ENCODE measurements at regions not wholly inside any gene's neighbourhood (a gene's known extent, or its start where the extent isn't known, plus 50 kb on each side); places are given as distances from the start of the nearest gene placed in this dataset.

DNA sequence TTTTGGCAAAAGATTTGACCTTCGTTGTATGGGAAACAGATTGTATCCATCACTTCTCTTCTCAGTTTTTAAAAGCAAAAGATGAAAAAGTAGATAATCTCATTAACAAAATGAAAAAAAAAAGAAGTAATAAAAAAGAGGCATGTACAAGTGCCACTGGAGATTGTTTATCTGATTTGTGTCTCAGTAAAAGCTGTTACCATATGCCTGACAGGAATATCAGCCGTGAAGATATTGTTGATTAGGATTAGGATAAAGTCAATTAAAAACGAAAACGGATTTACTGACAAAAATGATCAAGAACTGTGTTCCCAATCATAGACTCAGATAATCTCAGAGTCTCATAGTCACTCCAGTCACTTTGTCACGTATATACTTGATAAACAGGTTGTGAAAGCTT is 842.1 kb upstream of the SLC10A2 start:
- BruUV-seq (replicated peaks): no TSS peak
- POLR2A ChIA-PET (ENCODE audit: unreplicated experiment): no interaction called here
- intact Hi-C loops (cut with micrococcal nuclease): no loop called here

DNA sequence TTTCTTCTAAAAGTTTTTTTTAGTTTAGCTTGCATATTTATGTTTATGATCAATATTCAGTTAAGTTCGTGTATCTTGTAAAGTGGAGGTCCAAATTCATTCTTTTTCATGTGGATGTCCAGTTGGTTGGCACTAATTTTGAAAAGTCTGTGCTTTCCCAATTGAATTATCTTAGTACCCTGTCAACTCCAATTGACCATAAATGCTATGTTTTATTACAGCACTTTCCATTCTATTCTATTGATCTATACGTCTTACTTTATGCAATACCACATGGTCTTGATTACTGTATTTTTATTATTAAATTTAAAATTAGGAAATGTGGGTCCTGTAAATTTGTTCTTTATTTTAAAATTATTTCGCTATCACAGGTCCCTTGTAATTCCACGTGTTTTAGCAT is 837.6 kb upstream of the SLC10A2 start:
- H3K9me3 ChIP-seq (ENCODE audit: low read length): no peaks in the 10 kb centered on the region
- CTCF ChIA-PET: no interaction called here
- H3K27ac ChIP-seq (ENCODE audit: low read length): no peak overlapping the region
- POLR2A ChIA-PET (ENCODE audit: unreplicated experiment): no interaction called here
- no peak for TF ChIP-seq EZH2phosphoT487 (IDR thresholded peaks at IDR 0.05; ENCODE audit: borderline replicate concordance, low read length)
- TF ChIP-seq EZH2 (IDR thresholded peaks at IDR 0.05; ENCODE audit: low read length, unreplicated experiment): no peak
- TF ChIP-seq, protein P1, sequence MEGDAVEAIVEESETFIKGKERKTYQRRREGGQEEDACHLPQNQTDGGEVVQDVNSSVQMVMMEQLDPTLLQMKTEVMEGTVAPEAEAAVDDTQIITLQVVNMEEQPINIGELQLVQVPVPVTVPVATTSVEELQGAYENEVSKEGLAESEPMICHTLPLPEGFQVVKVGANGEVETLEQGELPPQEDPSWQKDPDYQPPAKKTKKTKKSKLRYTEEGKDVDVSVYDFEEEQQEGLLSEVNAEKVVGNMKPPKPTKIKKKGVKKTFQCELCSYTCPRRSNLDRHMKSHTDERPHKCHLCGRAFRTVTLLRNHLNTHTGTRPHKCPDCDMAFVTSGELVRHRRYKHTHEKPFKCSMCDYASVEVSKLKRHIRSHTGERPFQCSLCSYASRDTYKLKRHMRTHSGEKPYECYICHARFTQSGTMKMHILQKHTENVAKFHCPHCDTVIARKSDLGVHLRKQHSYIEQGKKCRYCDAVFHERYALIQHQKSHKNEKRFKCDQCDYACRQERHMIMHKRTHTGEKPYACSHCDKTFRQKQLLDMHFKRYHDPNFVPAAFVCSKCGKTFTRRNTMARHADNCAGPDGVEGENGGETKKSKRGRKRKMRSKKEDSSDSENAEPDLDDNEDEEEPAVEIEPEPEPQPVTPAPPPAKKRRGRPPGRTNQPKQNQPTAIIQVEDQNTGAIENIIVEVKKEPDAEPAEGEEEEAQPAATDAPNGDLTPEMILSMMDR (conservative IDR thresholded peaks at IDR 0.05; ENCODE audit: low read depth, low read length): no peak
- H3K9ac ChIP-seq (ENCODE audit: low read length): no peak overlapping the region
- H3K27me3 ChIP-seq (ENCODE audit: low read length): no peaks in the 10 kb centered on the region
- no peak overlapping the region for H3K4me2 ChIP-seq (ENCODE audit: low read length)
- no TSS peak for BruUV-seq (replicated peaks)
- no peaks in the 10 kb centered on the region for H3K79me2 ChIP-seq (ENCODE audit: low read length)
- no peak overlapping the region for H3K4me3 ChIP-seq (ENCODE audit: low read length)
- H3K36me3 ChIP-seq (ENCODE audit: low read depth, low read length): no peaks in the 10 kb centered on the region
- H3K4me1 ChIP-seq (ENCODE audit: insufficient read depth, low read length): no peaks in the 10 kb centered on the region
- intact Hi-C loops (cut with micrococcal nuclease): no loop called here
- H2AFZ ChIP-seq (ENCODE audit: low read length): no peak overlapping the region
- H4K20me1 ChIP-seq (ENCODE audit: low read length): no peaks in the 10 kb centered on the region
- H3K9me2 ChIP-seq (replicated peaks; ENCODE audit: low read length): no peaks in the 10 kb centered on the region
- no peaks in the 10 kb centered on the region for H3F3A ChIP-seq (ENCODE audit: low read length, unreplicated experiment)
- ATAC-seq (no peak), DNase-seq (no peak)

More for the DNA sequence above, 842.1 kb upstream of the SLC10A2 start:
- no peaks in the 10 kb centered on the region for H3F3A ChIP-seq (ENCODE audit: low read length, unreplicated experiment)
- no peaks in the 10 kb centered on the region for H3K9me2 ChIP-seq (replicated peaks; ENCODE audit: low read length)
- no peaks in the 10 kb centered on the region for H3K27me3 ChIP-seq (ENCODE audit: low read length)
- H2AFZ ChIP-seq (ENCODE audit: low read length): no peak overlapping the region
- H3K4me3 ChIP-seq (ENCODE audit: low read length): no peak overlapping the region
- no peak overlapping the region for H3K9ac ChIP-seq (ENCODE audit: low read length)
- H3K4me2 ChIP-seq (ENCODE audit: low read length): no peak overlapping the region
- H3K27ac ChIP-seq (ENCODE audit: low read length): no peak overlapping the region
- DNase-seq: no peak
- no peaks in the 10 kb centered on the region for H3K79me2 ChIP-seq (ENCODE audit: low read length)
- TF ChIP-seq, protein P1 (conservative IDR thresholded peaks at IDR 0.05; ENCODE audit: low read depth, low read length): no peak
- no peak for TF ChIP-seq EZH2 (IDR thresholded peaks at IDR 0.05; ENCODE audit: low read length, unreplicated experiment)
- no peak for TF ChIP-seq EZH2phosphoT487 (IDR thresholded peaks at IDR 0.05; ENCODE audit: borderline replicate concordance, low read length)
- no peaks in the 10 kb centered on the region for H3K9me3 ChIP-seq (ENCODE audit: low read length)
- H3K4me1 ChIP-seq (ENCODE audit: insufficient read depth, low read length): no peaks in the 10 kb centered on the region
- no peaks in the 10 kb centered on the region for H4K20me1 ChIP-seq (ENCODE audit: low read length)
- no peak for ATAC-seq
- CTCF ChIA-PET: no interaction called here
- H3K36me3 ChIP-seq (ENCODE audit: low read depth, low read length): no peaks in the 10 kb centered on the region

DNA sequence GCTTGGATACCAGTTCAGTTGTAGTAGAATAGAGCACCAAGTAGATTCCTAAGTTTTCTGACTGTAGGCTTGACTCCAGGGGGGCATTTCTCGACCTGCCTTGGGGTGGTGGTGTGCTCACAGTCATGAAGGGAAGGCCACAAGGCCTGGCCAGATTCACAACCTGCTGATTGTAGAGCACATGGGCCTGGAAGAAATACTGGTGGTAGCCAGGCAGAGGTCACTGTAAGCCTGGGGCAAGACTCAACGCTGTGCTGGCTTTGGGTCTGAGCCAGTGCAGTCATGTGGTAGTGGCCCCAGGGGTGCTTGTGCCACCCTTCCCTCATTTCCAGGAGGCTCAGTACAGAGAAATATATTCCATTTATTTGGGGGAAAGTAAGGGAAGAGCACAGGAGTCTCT is 832.3 kb upstream of the SLC10A2 start:
- ChIA-PET POLR2A (ENCODE audit: unreplicated experiment) (no interaction called here), CTCF (no interaction called here)
- H3K9ac ChIP-seq (ENCODE audit: low read length): no peak overlapping the region
- no peaks in the 10 kb centered on the region for H3K9me2 ChIP-seq (replicated peaks; ENCODE audit: low read length)
- no peak overlapping the region for H3K27ac ChIP-seq (ENCODE audit: low read length)
- H4K20me1 ChIP-seq (ENCODE audit: low read length): no peaks in the 10 kb centered on the region
- BruUV-seq (replicated peaks): no TSS peak
- H3K79me2 ChIP-seq (ENCODE audit: low read length): no peaks in the 10 kb centered on the region
- ATAC-seq: no peak
- DNase-seq: no peak
- H3F3A ChIP-seq (ENCODE audit: low read length, unreplicated experiment): no peaks in the 10 kb centered on the region
- H3K9me3 ChIP-seq (ENCODE audit: low read length): no peaks in the 10 kb centered on the region
- TF ChIP-seq EZH2phosphoT487 (IDR thresholded peaks at IDR 0.05; ENCODE audit: borderline replicate concordance, low read length): no peak
- no peak for TF ChIP-seq EZH2 (IDR thresholded peaks at IDR 0.05; ENCODE audit: low read length, unreplicated experiment)
- TF ChIP-seq, protein P1 (conservative IDR thresholded peaks at IDR 0.05; ENCODE audit: low read depth, low read length): no peak
- no peaks in the 10 kb centered on the region for H3K4me1 ChIP-seq (ENCODE audit: insufficient read depth, low read length)
- intact Hi-C loops (cut with micrococcal nuclease): no loop called here
- H3K36me3 ChIP-seq (ENCODE audit: low read depth, low read length): no peaks in the 10 kb centered on the region
- H3K27me3 ChIP-seq (ENCODE audit: low read length): no peaks in the 10 kb centered on the region
- no peak overlapping the region for H2AFZ ChIP-seq (ENCODE audit: low read length)
- no peak overlapping the region for H3K4me2 ChIP-seq (ENCODE audit: low read length)
- H3K4me3 ChIP-seq (ENCODE audit: low read length): no peak overlapping the region
